Naive B cell (primary cell): ENCODE measurements at regions not wholly inside any gene's neighbourhood (a gene's known extent, or its start where the extent isn't known, plus 50 kb on each side); places are given as distances from the start of the nearest gene placed in this dataset.

Experiments used
- ATAC-seq, 2 donors: fragments of 150-1000 bp; cut with Tn5 transposase; 2 replicates each; pipeline ENCODE4 v1.10.0; 2021; ENCODE audit warnings: low read depth in 2 of 2, mild to moderate bottlenecking in 2 of 2, moderate library complexity in 2 of 2
- DNase-seq: peaks from one replicate; pipeline ENCODE4 v3.0.0; 2022
- H3K27ac Mint-ChIP-seq, 6 donors: one replicate each; pipeline ENCODE4 v1.8.0; 2020 to 2022; ENCODE audit warnings: mild to moderate bottlenecking in 6 of 6, mixed read lengths in 6 of 6, moderate library complexity in 5 of 6, inconsistent platforms in 2 of 6
- H3K27me3 Mint-ChIP-seq, 3 donors: one replicate each; pipeline ENCODE4 v1.8.0; 2021 to 2022; ENCODE audit warnings: mixed read lengths in 3 of 3, mild to moderate bottlenecking in 1 of 3
- H3K36me3 Mint-ChIP-seq, 2 donors: one replicate each; pipeline ENCODE4 v1.8.0; 2020 to 2022; ENCODE audit warnings: mixed read lengths in 2 of 2, inconsistent platforms in 1 of 2, mild to moderate bottlenecking in 1 of 2
- H3K4me1 Mint-ChIP-seq, 3 donors: one replicate each; pipeline ENCODE4 v1.8.0; 2020 to 2022; ENCODE audit warnings: mixed read lengths in 3 of 3, inconsistent platforms in 1 of 3, mild to moderate bottlenecking in 1 of 3, moderate library complexity in 1 of 3
- H3K4me3 Mint-ChIP-seq, 8 donors: one replicate each; pipeline ENCODE4 v1.8.0; 2020 to 2022; ENCODE audit warnings: mild to moderate bottlenecking in 8 of 8, mixed read lengths in 8 of 8, moderate library complexity in 8 of 8, inconsistent platforms in 2 of 8
- H3K9me3 Mint-ChIP-seq, 7 donors: one replicate each; pipeline ENCODE4 v1.8.0; 2020 to 2022; ENCODE audit warnings: mixed read lengths in 7 of 7, mild to moderate bottlenecking in 5 of 7, inconsistent platforms in 2 of 7, moderate library complexity in 1 of 7

- H3K4me1 Mint-ChIP-seq: no peaks in the 10 kb centered on the region
- H3K4me3 Mint-ChIP-seq: peak overlapping the region in 1 of 8 donors; percentile 6
- no peaks in the 10 kb centered on the region for H3K27me3 Mint-ChIP-seq
- H3K27ac Mint-ChIP-seq: no peak overlapping the region
- no peaks in the 10 kb centered on the region for H3K36me3 Mint-ChIP-seq
- no peak for DNase-seq
- peaks cover 5 to 28% (median 15%) of the 10 kb centered on the region in 7 donors for H3K9me3 Mint-ChIP-seq
- ATAC-seq: no peak
Measured at GRCh38 chr1:96927125-96927524, 205.5 kb downstream of the PTBP2 start.

GRCh38 chr1:96931136-96931535 is 209.6 kb downstream of the PTBP2 start:
- H3K27ac Mint-ChIP-seq: no peak overlapping the region
- H3K9me3 Mint-ChIP-seq: no peaks in the 10 kb centered on the region
- no peaks in the 10 kb centered on the region for H3K4me1 Mint-ChIP-seq
- no peak for DNase-seq
- no peaks in the 10 kb centered on the region for H3K36me3 Mint-ChIP-seq
- no peaks in the 10 kb centered on the region for H3K27me3 Mint-ChIP-seq
- no peak for ATAC-seq
- H3K4me3 Mint-ChIP-seq: no peak overlapping the region

DNA sequence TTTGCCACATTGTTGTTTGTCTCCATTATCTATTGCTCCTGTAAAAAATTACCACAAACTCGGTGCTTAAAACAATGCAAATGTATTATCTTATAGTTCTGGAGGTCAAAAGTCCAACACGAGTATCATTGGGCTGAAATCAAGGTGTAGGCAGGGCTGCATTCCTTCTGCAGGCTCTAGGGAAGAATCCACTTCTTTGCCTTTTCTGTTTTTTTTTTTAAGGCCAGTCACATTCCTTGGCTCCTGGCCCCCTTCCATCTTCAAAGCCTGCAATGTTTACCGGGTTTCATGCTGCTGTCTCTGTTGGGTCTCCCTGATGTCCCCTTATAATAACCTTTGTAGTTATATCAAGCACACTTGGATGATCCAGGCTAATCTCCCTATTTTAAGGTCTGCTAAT is 212.7 kb downstream of the PTBP2 start:
- Mint-ChIP-seq H3K4me3 (no peak overlapping the region), H3K9me3 (no peaks in the 10 kb centered on the region), H3K27me3 (no peaks in the 10 kb centered on the region), H3K27ac (no peak overlapping the region), H3K4me1 (no peaks in the 10 kb centered on the region), H3K36me3 (no peaks in the 10 kb centered on the region)
- ATAC-seq: no peak
- no peak for DNase-seq

DNA sequence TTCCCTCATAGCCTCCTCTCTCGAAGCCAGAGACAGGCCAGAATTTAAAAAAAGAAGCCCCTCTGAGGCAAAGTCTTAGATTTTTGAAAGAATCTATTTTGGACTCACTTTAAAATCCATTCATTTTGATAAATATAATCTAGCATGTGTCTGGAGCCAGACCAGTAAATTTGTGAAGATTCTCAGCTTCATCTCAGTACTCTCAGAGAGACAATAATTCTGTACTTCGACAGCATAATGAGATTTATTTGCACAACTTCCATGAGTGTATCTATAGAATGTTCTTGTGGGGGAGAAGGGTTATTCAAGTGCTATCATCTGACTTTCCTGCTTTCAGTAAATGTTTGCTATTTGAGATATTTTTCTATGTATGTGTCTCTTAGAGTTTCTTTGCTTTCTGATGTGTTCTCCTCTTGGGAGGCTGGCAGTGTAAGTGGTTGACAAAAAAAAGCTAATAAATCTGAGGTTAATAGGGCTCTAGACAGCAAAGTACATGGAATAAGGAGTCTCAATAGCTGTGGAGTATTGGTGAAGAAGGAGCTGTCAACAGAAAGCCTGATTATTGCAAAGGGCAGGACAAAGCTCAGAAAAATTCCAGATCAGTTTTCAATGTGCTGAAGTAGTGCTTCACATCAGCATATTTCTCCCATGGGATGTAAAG is 223.0 kb downstream of the PTBP2 start:
- Mint-ChIP-seq H3K27me3 (peaks cover 4 to 7% (median 5%) of the 10 kb centered on the region in 3 donors), H3K36me3 (no peaks in the 10 kb centered on the region), H3K9me3 (no peaks in the 10 kb centered on the region), H3K4me1 (no peaks in the 10 kb centered on the region), H3K4me3 (no peak overlapping the region), H3K27ac (no peak overlapping the region)
- ATAC-seq (no peak), DNase-seq (no peak)

- Mint-ChIP-seq H3K4me3 (no peak overlapping the region), H3K36me3 (no peaks in the 10 kb centered on the region), H3K4me1 (no peaks in the 10 kb centered on the region), H3K27ac (no peak overlapping the region), H3K27me3 (peaks cover 4 to 10% (median 7%) of the 10 kb centered on the region in 3 donors), H3K9me3 (no peaks in the 10 kb centered on the region)
- ATAC-seq (no peak), DNase-seq (no peak)
Measured at GRCh38 chr1:96945509-96946084, 224.0 kb downstream of the PTBP2 start.

DNA sequence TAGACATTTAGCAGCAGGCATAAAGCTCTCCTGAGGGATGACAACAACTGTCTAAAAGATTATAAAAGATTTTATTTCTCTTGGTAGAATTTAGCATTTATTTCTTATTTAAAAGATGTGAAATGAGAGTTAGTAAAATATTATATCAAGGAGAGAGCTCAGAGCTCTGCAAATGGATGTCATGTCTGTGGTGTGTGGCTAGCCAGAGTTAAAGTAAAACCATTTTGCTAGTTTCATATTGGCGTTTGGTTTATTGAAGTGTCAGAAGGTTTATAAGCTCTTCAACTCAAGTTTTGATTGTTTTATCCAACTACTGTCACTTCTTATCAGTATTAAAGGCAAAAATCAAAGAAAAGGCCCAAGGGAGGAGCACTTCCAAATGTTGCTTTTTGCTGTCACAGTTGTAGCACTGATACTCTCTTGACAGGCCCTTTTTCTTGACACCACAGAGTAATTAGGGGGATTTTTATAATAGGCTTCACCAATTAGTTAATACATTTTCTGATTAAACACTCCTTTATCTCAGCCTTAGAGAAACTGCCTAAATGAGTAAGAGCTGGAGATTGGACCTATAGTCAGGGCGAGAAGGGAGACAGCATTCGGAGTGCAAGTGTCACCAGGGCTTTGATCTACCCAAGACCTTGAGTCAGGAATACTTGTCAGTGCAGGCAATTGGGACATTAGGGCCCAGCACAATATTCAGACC is 233.9 kb downstream of the PTBP2 start:
- H3K27ac Mint-ChIP-seq: no peak overlapping the region
- ATAC-seq (no peak), DNase-seq (no peak)
- H3K27me3 Mint-ChIP-seq: peaks cover 3 to 12% (median 8%) of the 10 kb centered on the region in 3 donors
- no peaks in the 10 kb centered on the region for H3K36me3 Mint-ChIP-seq
- no peak overlapping the region for H3K4me3 Mint-ChIP-seq
- H3K9me3 Mint-ChIP-seq: peaks cover 0 to 4% (median 0%) of the 10 kb centered on the region in 7 donors
- no peaks in the 10 kb centered on the region for H3K4me1 Mint-ChIP-seq

DNA sequence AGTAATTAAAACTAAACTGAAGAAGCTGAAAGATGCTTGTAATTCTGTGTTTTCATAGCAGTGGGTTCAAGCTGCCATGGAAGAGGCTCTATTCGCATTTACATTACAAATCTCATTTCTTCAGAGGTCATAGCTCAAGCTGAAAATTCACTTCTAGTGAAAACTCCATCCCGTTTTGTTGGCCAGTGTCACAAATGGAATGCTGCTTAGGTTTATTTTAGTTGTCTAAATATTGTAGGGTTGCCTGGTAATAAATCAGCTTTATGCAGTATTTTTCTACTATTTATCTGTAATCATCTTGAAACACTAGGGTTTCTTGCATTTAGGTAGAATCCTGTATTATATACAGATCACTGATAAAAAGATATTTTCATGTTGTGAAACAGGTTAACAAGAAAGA is 240.6 kb downstream of the PTBP2 start:
- no peak for ATAC-seq
- H3K27me3 Mint-ChIP-seq: peaks cover 5 to 8% (median 7%) of the 10 kb centered on the region in 3 donors
- no peak for DNase-seq
- H3K4me1 Mint-ChIP-seq: no peaks in the 10 kb centered on the region
- H3K4me3 Mint-ChIP-seq: no peak overlapping the region
- no peaks in the 10 kb centered on the region for H3K9me3 Mint-ChIP-seq
- no peaks in the 10 kb centered on the region for H3K36me3 Mint-ChIP-seq
- no peak overlapping the region for H3K27ac Mint-ChIP-seq

DNA sequence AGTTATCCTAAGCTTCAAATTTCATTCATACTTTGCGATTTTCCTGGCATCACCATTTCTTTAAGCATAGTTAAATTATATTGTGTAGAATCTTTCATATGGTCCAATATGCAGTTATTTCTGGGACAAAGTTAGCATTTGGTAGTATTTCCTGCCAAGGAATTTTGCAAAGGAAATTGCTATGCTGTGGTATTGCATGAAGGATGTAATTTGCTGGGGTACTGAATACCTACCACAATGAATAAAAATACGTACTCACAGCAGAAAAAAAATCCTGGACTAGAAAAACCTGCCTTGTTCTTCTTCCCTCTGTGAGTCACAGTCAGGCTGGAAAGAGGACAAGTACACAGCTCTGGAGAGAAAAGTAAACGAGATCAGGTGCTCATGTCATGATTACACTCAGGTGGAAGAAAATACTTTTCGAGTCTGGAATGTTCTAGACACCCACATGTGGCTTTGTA is 241.2 kb downstream of the PTBP2 start:
- Mint-ChIP-seq H3K36me3 (no peaks in the 10 kb centered on the region), H3K27me3 (peaks cover 5 to 8% (median 7%) of the 10 kb centered on the region in 3 donors), H3K4me3 (no peak overlapping the region), H3K9me3 (no peaks in the 10 kb centered on the region), H3K4me1 (no peaks in the 10 kb centered on the region), H3K27ac (no peak overlapping the region)
- ATAC-seq (no peak), DNase-seq (no peak)

GRCh38 chr1:96964761-96965160 is 243.2 kb downstream of the PTBP2 start:
- ATAC-seq: no peak
- H3K9me3 Mint-ChIP-seq: no peaks in the 10 kb centered on the region
- no peaks in the 10 kb centered on the region for H3K36me3 Mint-ChIP-seq
- H3K27ac Mint-ChIP-seq: no peak overlapping the region
- peaks cover 9 to 11% (median 9%) of the 10 kb centered on the region in 3 donors for H3K27me3 Mint-ChIP-seq
- DNase-seq: no peak
- H3K4me1 Mint-ChIP-seq: no peaks in the 10 kb centered on the region
- H3K4me3 Mint-ChIP-seq: no peak overlapping the region

GRCh38 chr1:96966536-96967138 is 245.1 kb downstream of the PTBP2 start:
- Mint-ChIP-seq H3K9me3 (no peaks in the 10 kb centered on the region), H3K4me1 (no peaks in the 10 kb centered on the region), H3K4me3 (no peak overlapping the region), H3K27ac (no peak overlapping the region), H3K27me3 (peaks cover 13 to 24% (median 19%) of the 10 kb centered on the region in 3 donors), H3K36me3 (no peaks in the 10 kb centered on the region)
- DNase-seq: peak; percentile 53
- ATAC-seq: peak in 1 of 2 donors; percentile 57

GRCh38 chr1:96967311-96967710 is 245.7 kb downstream of the PTBP2 start:
- Mint-ChIP-seq H3K4me3 (no peak overlapping the region), H3K27ac (no peak overlapping the region), H3K27me3 (peaks cover 9 to 24% (median 17%) of the 10 kb centered on the region in 3 donors), H3K9me3 (no peaks in the 10 kb centered on the region), H3K4me1 (no peaks in the 10 kb centered on the region), H3K36me3 (no peaks in the 10 kb centered on the region)
- DNase-seq (no peak), ATAC-seq (no peak)

- DNase-seq (no peak), ATAC-seq (no peak)
- no peaks in the 10 kb centered on the region for H3K4me1 Mint-ChIP-seq
- H3K27me3 Mint-ChIP-seq: peaks cover 9 to 24% (median 18%) of the 10 kb centered on the region in 3 donors
- H3K27ac Mint-ChIP-seq: no peak overlapping the region
- H3K4me3 Mint-ChIP-seq: no peak overlapping the region
- no peaks in the 10 kb centered on the region for H3K36me3 Mint-ChIP-seq
- no peaks in the 10 kb centered on the region for H3K9me3 Mint-ChIP-seq
Measured at GRCh38 chr1:96968541-96968940, 247.0 kb downstream of the PTBP2 start.

DNA sequence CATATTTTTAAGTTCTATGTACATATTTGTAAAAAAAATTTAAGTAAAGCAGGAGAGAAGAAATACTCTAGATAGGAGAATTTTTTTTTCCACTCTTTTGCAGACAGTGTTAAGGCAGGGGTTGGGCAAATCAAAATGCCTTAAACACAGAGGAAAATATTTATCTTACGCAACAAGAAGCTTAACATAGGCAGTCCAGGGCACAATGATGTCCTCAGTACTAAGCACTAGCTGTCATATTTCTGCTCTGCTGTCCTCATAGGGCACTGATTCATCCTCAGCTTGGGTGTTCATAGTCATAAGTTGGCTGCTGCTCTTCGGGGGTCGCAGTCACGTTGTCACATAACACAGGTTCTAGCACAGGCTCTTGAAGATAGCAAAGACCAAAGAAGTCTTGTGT is 247.4 kb downstream of the PTBP2 start:
- ATAC-seq: no peak
- H3K36me3 Mint-ChIP-seq: no peaks in the 10 kb centered on the region
- DNase-seq: no peak
- no peaks in the 10 kb centered on the region for H3K4me1 Mint-ChIP-seq
- no peak overlapping the region for H3K4me3 Mint-ChIP-seq
- H3K27ac Mint-ChIP-seq: no peak overlapping the region
- peaks cover 9 to 24% (median 16%) of the 10 kb centered on the region in 3 donors for H3K27me3 Mint-ChIP-seq
- H3K9me3 Mint-ChIP-seq: no peaks in the 10 kb centered on the region
